Lung (tissue), 11 donors: ENCODE measurements at regions not wholly inside any gene's neighbourhood (a gene's known extent, or its start where the extent isn't known, plus 50 kb on each side); places are given as distances from the start of the nearest gene placed in this dataset.

Experiments
- ATAC-seq: fragments of 200-7000 bp; cut with Tn5 transposase; one replicate; pipeline ENCODE4 v1.9.1; 2020; ENCODE audit warnings: moderate number of reproducible peaks; ENCODE audit not compliant: insufficient read depth, low FRiP score
- DNase-seq, 3 donors: peaks; one replicate each; pipeline ENCODE4 v3.0.0-alpha.2; 2013 to 2017
- H3K27ac ChIP-seq, 2 donors: one replicate each; pipeline ENCODE4 v1.5.1; 2013; ENCODE audit warnings: mild to moderate bottlenecking in 2 of 2, moderate library complexity in 2 of 2, control low read depth in 1 of 2, inconsistent platforms in 1 of 2, low read depth in 1 of 2, low read length in 1 of 2
- H3K27me3 ChIP-seq, 3 donors: one replicate each; pipeline ENCODE4 v1.5.1; 2013; ENCODE audit warnings: low read length in 2 of 3; ENCODE audit not compliant: control insufficient read depth in 3 of 3, insufficient read depth in 3 of 3
- H3K36me3 ChIP-seq, 4 donors: one replicate each; pipeline ENCODE4 v1.5.1; 2013; ENCODE audit warnings: low read length in 4 of 4, mild to moderate bottlenecking in 1 of 4, moderate library complexity in 1 of 4; ENCODE audit not compliant: control insufficient read depth in 4 of 4, insufficient read depth in 4 of 4
- H3K4me1 ChIP-seq, 5 donors: one replicate each; pipeline ENCODE4 v1.5.1; 2013; ENCODE audit warnings: low read length in 5 of 5, mild to moderate bottlenecking in 2 of 5, moderate library complexity in 1 of 5; ENCODE audit not compliant: control insufficient read depth in 5 of 5, insufficient read depth in 5 of 5
- H3K4me3 ChIP-seq: one replicate; pipeline ENCODE4 v1.5.1; 2013; ENCODE audit warnings: mild to moderate bottlenecking, control low read depth, moderate library complexity
- H3K9ac ChIP-seq, 2 donors: one replicate each; pipeline ENCODE4 v1.5.1; 2013; ENCODE audit warnings: low read length in 2 of 2, control low read depth in 1 of 2; ENCODE audit not compliant: insufficient read depth in 1 of 2
- H3K9me3 ChIP-seq, 4 donors: one replicate each; pipeline ENCODE4 v1.5.1; 2013; ENCODE audit warnings: low read length in 3 of 4, mild to moderate bottlenecking in 1 of 4, moderate library complexity in 1 of 4; ENCODE audit not compliant: control insufficient read depth in 4 of 4, insufficient read depth in 3 of 4
- CTCF ChIP-seq: IDR thresholded peaks from 2 replicates; pipeline ENCODE4 v1.5.1; 2012; ENCODE audit warnings: mild to moderate bottlenecking; ENCODE audit errors: control extremely low read depth, extremely low read depth
- WGBS, 2 donors: extraction: QIAGEN DNeasy Blood & Tissue Kit; methylation state at CpG; one replicate each; pipeline ENCODE4 v1.1.7; 2013; 5-methylcytosine and 5-hydroxymethylcytosine counted together
- donor health status: control.
- donor health status: control.
- donor health status: Bipolar disorder and iron deficiency.
- donor health status: healthy.
- donor health status: DM: yes; HTN: yes; CAD: no.

DNA sequence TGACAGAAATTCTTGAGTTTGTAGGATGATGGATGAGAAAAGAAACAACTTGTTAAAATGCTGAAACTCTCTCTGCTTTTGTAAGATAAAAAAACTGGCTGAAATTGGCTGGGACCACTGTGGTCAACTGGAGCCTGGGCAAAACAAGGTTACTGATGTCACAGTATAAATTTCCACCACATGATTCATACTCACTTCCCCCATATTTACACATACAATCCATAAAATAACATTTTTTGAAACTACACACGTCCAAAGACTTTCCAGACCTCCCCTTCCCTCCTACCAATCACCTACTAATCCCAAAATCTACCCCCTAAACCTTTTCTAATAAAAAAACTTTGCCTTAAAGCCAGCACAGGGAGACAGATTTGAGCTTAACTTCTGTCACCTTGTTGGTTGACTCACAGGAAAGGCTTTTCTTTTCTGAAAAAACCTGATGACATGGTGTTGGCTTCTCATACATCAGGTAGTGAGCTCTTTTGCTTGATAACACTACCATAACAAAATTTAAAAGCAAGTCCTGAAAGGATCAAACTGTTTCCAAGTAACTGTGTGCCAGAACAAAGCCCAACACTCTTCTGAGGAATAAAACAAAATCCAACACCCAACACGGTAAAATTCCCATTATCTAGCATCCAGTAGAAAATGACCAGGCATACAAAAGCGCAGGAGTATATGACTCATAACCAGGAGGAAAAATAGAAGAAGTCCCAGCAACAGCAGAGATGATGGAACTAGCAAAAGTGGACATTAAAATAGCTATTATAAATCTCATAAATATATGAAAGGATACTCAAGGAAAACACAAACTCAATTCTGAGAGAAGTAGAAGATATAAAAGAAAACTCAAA is 87.3 kb upstream of the SNRK start:
- H3K27ac ChIP-seq, result no peak overlapping the region
- ATAC-seq (no peak), DNase-seq (no peak)
- no peak overlapping the region for H3K9ac ChIP-seq
- no peak for TF ChIP-seq CTCF
- H3K36me3 ChIP-seq, result no peaks in the 10 kb centered on the region
- WGBS, 2 donors, result 90 to 95% methylated on average over 3 of the region's 3 CpGs
- H3K4me3 ChIP-seq, result no peak overlapping the region
- no peaks in the 10 kb centered on the region for H3K9me3 ChIP-seq
- peaks cover 0 to 10% (median 0%) of the 10 kb centered on the region in 5 donors for H3K4me1 ChIP-seq
- H3K27me3 ChIP-seq, result no peaks in the 10 kb centered on the region

DNA sequence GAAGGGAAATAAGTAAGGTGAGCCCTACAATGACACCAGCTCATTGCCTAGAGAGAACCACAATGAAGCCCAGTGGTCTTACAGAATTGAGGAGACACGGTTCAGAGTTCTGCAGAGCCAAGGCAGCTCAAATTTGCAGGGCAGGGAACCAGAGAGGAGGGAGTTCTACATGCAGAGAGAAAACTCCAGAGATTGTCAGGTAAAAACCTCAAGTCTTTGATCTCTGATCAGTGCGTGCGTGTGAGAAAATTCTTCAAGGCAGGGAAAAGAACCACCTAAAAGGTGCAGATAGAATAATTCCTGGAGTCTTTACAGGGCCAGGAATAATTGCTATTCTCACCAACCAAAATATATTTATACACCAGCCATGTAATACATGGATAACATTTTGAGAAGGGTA is 88.0 kb upstream of the SNRK start:
- DNase-seq (no peak), ATAC-seq (no peak)
- no peak overlapping the region for H3K27ac ChIP-seq
- no peaks in the 10 kb centered on the region for H3K27me3 ChIP-seq
- no peaks in the 10 kb centered on the region for H3K9me3 ChIP-seq
- 84 to 93% methylated on average over 3 of the region's 3 CpGs for WGBS, 2 donors
- no peaks in the 10 kb centered on the region for H3K36me3 ChIP-seq
- no peak overlapping the region for H3K4me3 ChIP-seq
- no peak for TF ChIP-seq CTCF
- no peak overlapping the region for H3K9ac ChIP-seq
- peaks cover 0 to 12% (median 0%) of the 10 kb centered on the region in 5 donors for H3K4me1 ChIP-seq

GRCh38 chr3:43197181-43197580 is 89.2 kb upstream of the SNRK start:
- peaks cover 0 to 12% (median 0%) of the 10 kb centered on the region in 5 donors for H3K4me1 ChIP-seq
- DNase-seq, result no peak
- no peak overlapping the region for H3K9ac ChIP-seq
- no peak overlapping the region for H3K27ac ChIP-seq
- no peak for ATAC-seq
- H3K27me3 ChIP-seq, result no peaks in the 10 kb centered on the region
- TF ChIP-seq CTCF, result no peak
- no peaks in the 10 kb centered on the region for H3K9me3 ChIP-seq
- no peaks in the 10 kb centered on the region for H3K36me3 ChIP-seq
- 69 to 82% methylated on average over 1 of the region's 1 CpG for WGBS, 2 donors
- no peak overlapping the region for H3K4me3 ChIP-seq
